GM12891 (cell line): ENCODE measurements at regions not wholly inside any gene's neighbourhood (a gene's known extent, or its start where the extent isn't known, plus 50 kb on each side); places are given as distances from the start of the nearest gene placed in this dataset.

ENCODE experiments used
- POLR2A ChIP-seq: IDR thresholded peaks from 2 replicates; pipeline ENCODE4 v1.6.1; 2011; ENCODE audit warnings: low read depth, low read length, control low read depth
- POLR2AphosphoS5 ChIP-seq: IDR thresholded peaks from 2 replicates; pipeline ENCODE4 v1.6.1; 2011; ENCODE audit warnings: low read depth, low read length, control low read depth
- TAF1 ChIP-seq: IDR thresholded peaks from 2 replicates; pipeline ENCODE4 v1.6.1; 2011; ENCODE audit warnings: low read depth, low read length, control low read depth

DNA sequence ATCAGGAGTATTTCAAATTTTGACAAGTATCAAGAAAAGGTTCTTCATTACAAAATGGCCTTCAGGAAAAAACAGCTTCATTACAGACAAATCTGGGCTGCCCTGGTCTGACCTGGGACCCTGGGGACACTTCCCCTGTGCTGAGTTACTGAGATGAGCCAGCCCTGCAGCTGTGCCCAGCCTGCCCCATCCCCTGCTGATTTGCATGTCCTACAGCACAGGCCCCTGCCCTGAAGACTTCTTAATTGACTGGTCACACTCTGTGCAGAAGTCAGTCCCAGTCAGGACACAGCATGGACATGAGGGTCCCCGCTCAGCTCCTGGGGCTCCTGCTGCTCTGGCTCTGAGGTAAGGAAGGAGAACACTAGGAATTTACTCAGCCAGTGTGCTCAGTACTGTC, 235.1 kb downstream of the ANKRD36B start:
- TF ChIP-seq POLR2A (no peak), TAF1 (no peak), POLR2AphosphoS5 (no peak)
